IMR-90 (cell line): ENCODE measurements at regions not wholly inside any gene's neighbourhood (a gene's known extent, or its start where the extent isn't known, plus 50 kb on each side); places are given as distances from the start of the nearest gene placed in this dataset.

Source experiments
- ATAC-seq: fragments of 200-7000 bp; cut with Tn5 transposase; 2 replicates; pipeline ENCODE4 v1.9.1; 2020; ENCODE audit warnings: low read depth, mild to moderate bottlenecking, moderate library complexity
- BruUV-seq: library from RNA; stranded (reverse); fragments of 400-500 nt; replicated peaks from 2 replicates; lab custom pipeline; 2021; lab: Mats Ljungman, UMichigan
- CTCF ChIA-PET: fragments of 300-600 bp; formaldehyde crosslinking; extraction: SDS; loops from one replicate; lab custom pipeline; 2021; ENCODE audit warnings: antibody characterized with exemption; lab: Yijun Ruan, JAX
- POLR2A ChIA-PET: fragments of 300-600 bp; sonication (Branson Sonifier 250); formaldehyde crosslinking; loops from one replicate; lab custom pipeline; 2022; ENCODE audit warnings: antibody characterized with exemption; ENCODE audit not compliant: unreplicated experiment; lab: Charles Lee
- DNase-seq: peaks from one replicate; pipeline ENCODE4 v3.0.0; 2013
- H2AFZ ChIP-seq: replicated peaks from 2 replicates; pipeline ENCODE3; 2013; ENCODE audit warnings: low read length, mild to moderate bottlenecking; ENCODE audit not compliant: poor library complexity
- H2AK5ac ChIP-seq: 2 replicates; pipeline ENCODE4 v1.6.1; 2013; ENCODE audit warnings: low read depth, low read length, inconsistent platforms
- H2AK9ac ChIP-seq: replicated peaks from 2 replicates; pipeline ENCODE3; 2013; ENCODE audit warnings: mild to moderate bottlenecking, low read depth, low read length, moderate library complexity; ENCODE audit not compliant: poor library complexity
- H2BK120ac ChIP-seq: 2 replicates; pipeline ENCODE4 v1.6.1; 2013; ENCODE audit warnings: low read depth, low read length, inconsistent platforms
- H2BK15ac ChIP-seq: 3 replicates; pipeline ENCODE4 v1.6.1; 2013; ENCODE audit warnings: low read depth, low read length, inconsistent platforms
- H2BK20ac ChIP-seq: 2 replicates; pipeline ENCODE4 v1.6.1; 2013; ENCODE audit warnings: low read depth, mild to moderate bottlenecking, inconsistent platforms, low read length, moderate library complexity
- H2BK5ac ChIP-seq: 2 replicates; pipeline ENCODE4 v1.6.1; 2013; ENCODE audit warnings: mild to moderate bottlenecking, low read depth, low read length, inconsistent platforms; ENCODE audit not compliant: poor library complexity, severe bottlenecking
- H3K14ac ChIP-seq: replicated peaks from 2 replicates; pipeline ENCODE4 v1.6.1; 2013; ENCODE audit warnings: low read depth, low read length, inconsistent platforms
- H3K18ac ChIP-seq: 2 replicates; pipeline ENCODE4 v1.6.1; 2013; ENCODE audit warnings: low read depth, low read length, control low read depth
- H3K23ac ChIP-seq: 2 replicates; pipeline ENCODE4 v1.6.1; 2013; ENCODE audit warnings: low read depth, low read length, inconsistent platforms
- H3K27ac ChIP-seq: 2 replicates; pipeline ENCODE4 v1.5.1; 2013; ENCODE audit warnings: mild to moderate bottlenecking, control low read depth, low read length; ENCODE audit not compliant: insufficient read depth
- H3K27me3 ChIP-seq: 2 replicates; pipeline ENCODE4 v1.6.1; 2013; ENCODE audit warnings: low read length; ENCODE audit not compliant: control insufficient read depth, insufficient read depth
- H3K36me3 ChIP-seq: 2 replicates; pipeline ENCODE4 v1.6.1; 2013; ENCODE audit warnings: low read length, mixed read lengths; ENCODE audit not compliant: control insufficient read depth, insufficient read depth
- H3K4ac ChIP-seq: 2 replicates; pipeline ENCODE4 v1.6.1; 2013; ENCODE audit warnings: low read depth, low read length, inconsistent platforms
- H3K4me1 ChIP-seq: 2 replicates; pipeline ENCODE4 v1.6.1; 2013; ENCODE audit warnings: low read length, mixed read lengths; ENCODE audit not compliant: control insufficient read depth, insufficient read depth
- H3K4me2 ChIP-seq: 2 replicates; pipeline ENCODE4 v1.6.1; 2013; ENCODE audit warnings: low read depth, mild to moderate bottlenecking, control low read depth, low read length, moderate library complexity
- H3K4me3 ChIP-seq: 2 replicates; pipeline ENCODE4 v1.5.1; 2013; ENCODE audit warnings: low read depth, mild to moderate bottlenecking, control low read depth, low read length, moderate library complexity; ENCODE audit not compliant: insufficient read depth
- H3K56ac ChIP-seq: 2 replicates; pipeline ENCODE4 v1.6.1; 2013; ENCODE audit warnings: low read length, inconsistent platforms; ENCODE audit not compliant: insufficient read depth; ENCODE audit errors: extremely low read depth
- H3K79me1 ChIP-seq, 2 experiments: 2 replicates each; pipeline ENCODE4 v1.6.1; 2013; ENCODE audit warnings: low read length in 2 of 2, inconsistent platforms in 1 of 2, low read depth in 1 of 2
- H3K9ac ChIP-seq: 2 replicates; pipeline ENCODE4 v1.6.1; 2013; ENCODE audit warnings: low read depth, low read length, control low read depth
- H3K9me1 ChIP-seq: 2 replicates; pipeline ENCODE4 v1.6.1; 2013; ENCODE audit warnings: low read length, inconsistent platforms; ENCODE audit not compliant: insufficient read depth
- H3K9me3 ChIP-seq: 2 replicates; pipeline ENCODE4 v1.6.1; 2013; ENCODE audit warnings: low read length; ENCODE audit not compliant: control insufficient read depth, insufficient read depth
- H4K20me1 ChIP-seq: 2 replicates; pipeline ENCODE4 v1.6.1; 2013; ENCODE audit warnings: low read length, inconsistent platforms; ENCODE audit not compliant: insufficient read depth
- H4K5ac ChIP-seq: 2 replicates; pipeline ENCODE4 v1.6.1; 2013; ENCODE audit warnings: mild to moderate bottlenecking, low read depth, low read length, control low read depth
- H4K8ac ChIP-seq, 2 experiments: 2 replicates each; pipeline ENCODE4 v1.6.1; 2013; ENCODE audit warnings: low read depth in 2 of 2, low read length in 2 of 2, control low read depth in 1 of 2, inconsistent platforms in 1 of 2
- H4K91ac ChIP-seq: 2 replicates; pipeline ENCODE4 v1.6.1; 2013; ENCODE audit warnings: low read depth, low read length, inconsistent platforms; ENCODE audit not compliant: insufficient read depth
- CEBPB ChIP-seq: IDR thresholded peaks from 2 replicates; pipeline ENCODE4 v1.6.1; 2012; ENCODE audit warnings: low read depth, low read length, improper control_type of control experiment
- ELK1 ChIP-seq: fragments of 150-350 bp; IDR thresholded peaks from 2 replicates; pipeline ENCODE4 v1.6.1; 2016; ENCODE audit warnings: low read depth, mild to moderate bottlenecking, low read length, moderate library complexity, borderline replicate concordance
- MAFK ChIP-seq: IDR thresholded peaks from 2 replicates; pipeline ENCODE4 v1.6.1; 2012; ENCODE audit warnings: low read depth, low read length, improper control_type of control experiment
- WGBS, 2 experiments: methylation state at CpG; one replicate each; pipeline versions ENCODE4 v1.1.5 to v1.1.7; 2013; ENCODE audit warnings: missing lambda C conversion rate in 2 of 2; ENCODE audit not compliant: insufficient read length in 1 of 2; ENCODE audit errors: extremely low coverage in 2 of 2; 5-methylcytosine and 5-hydroxymethylcytosine counted together
- dilution Hi-C: fragments of 300-500 bp; cut with HindIII; formaldehyde crosslinking; loops from one replicate; pipeline ENCODE4 v1.14.3; 2018; ENCODE audit warnings: low sequenced_read_pairs; ENCODE audit not compliant: unreplicated experiment
- in situ Hi-C: fragments of 300-500 bp; cut with MboI; formaldehyde crosslinking; loops from 3 replicates; pipeline ENCODE4 v1.14.3; 2019; ENCODE audit warnings: low sequenced_read_pairs, inconsistent platforms, mixed read lengths
- intact Hi-C: fragments of 100-400 bp; cut with micrococcal nuclease; formaldehyde crosslinking; loops from 2 replicates; pipeline ENCODE4 v1.10.0; 2022

DNA sequence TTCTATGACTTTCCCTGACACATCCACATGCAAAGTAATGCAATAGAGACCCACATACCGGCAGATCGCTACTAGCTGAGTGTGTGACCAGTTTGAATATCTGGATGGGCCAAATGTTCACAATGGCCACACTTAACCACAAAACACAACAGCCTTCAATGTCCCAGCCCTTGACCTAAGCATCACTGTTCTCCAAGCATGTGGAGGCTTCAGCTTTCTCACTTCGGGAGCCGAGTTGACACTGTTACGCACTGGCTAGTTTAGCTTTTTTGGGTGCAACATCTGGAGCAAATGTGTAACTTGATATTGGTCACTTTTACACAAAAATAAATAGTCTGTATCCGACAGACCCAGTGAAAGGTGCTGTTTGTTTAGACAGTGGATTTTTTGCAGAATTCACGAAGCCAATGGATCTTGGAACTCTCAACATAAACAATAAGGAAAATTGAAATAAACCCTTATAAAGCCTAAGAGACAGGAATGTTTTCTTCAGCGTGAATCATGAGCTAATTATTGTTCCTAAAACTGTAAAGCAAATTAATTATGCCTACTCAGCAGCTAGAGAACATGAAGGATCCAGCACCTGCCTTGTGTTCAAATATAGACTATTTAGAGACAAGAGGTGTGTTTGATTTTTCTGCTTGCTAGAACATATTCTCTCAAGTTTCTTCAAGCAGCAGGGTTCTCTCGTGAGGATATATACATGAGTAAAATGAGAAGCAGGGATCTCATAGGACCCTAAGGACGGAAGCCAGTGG lies 117.6 kb upstream of the JCAD start:
- H3K56ac ChIP-seq: no peak overlapping the region
- peak overlapping the region; percentile 55; the same call in 1 of the 2 replicates for H3K23ac ChIP-seq
- H2BK20ac ChIP-seq: peak overlapping the region; percentile 78
- no peaks in the 10 kb centered on the region for H3K9me3 ChIP-seq
- H4K20me1 ChIP-seq: peaks cover 5% of the 10 kb centered on the region; the same call in 1 of the 2 replicates
- peaks cover 16% of the 10 kb centered on the region for H3K9me1 ChIP-seq
- H4K5ac ChIP-seq: peak overlapping the region; percentile 93
- intact Hi-C loops: loop anchor here (1.0 kb wide), 1 partner anchor 121 kb away; no protein-coding TSS in a partner anchor
- H3K4me2 ChIP-seq: peak overlapping the region; percentile 70
- no peak overlapping the region for H2AK9ac ChIP-seq
- peak overlapping the region; percentile 87; the same call in 1 of the 3 replicates for H2BK15ac ChIP-seq
- H3K79me1 ChIP-seq: peaks cover 0 to 3% of the 10 kb centered on the region in 2 experiments; a peak in 1 of 4 replicates
- CTCF ChIA-PET: interaction anchor here (0.6 kb wide), 1 partner anchor 10 kb away, joined by 9 read pairs; no protein-coding TSS in a partner anchor
- H3K27ac ChIP-seq: peak overlapping the region; percentile 89; the same call in 1 of the 2 replicates
- H3K27me3 ChIP-seq: no peaks in the 10 kb centered on the region
- peak overlapping the region; percentile 96 for H2AK5ac ChIP-seq
- no peak for TF ChIP-seq ELK1
- 0 out of 2 replicates have a peak, but pooled peaks have one; percentile 4 for TF ChIP-seq CEBPB
- TF ChIP-seq MAFK: peak; percentile 82
- DNase-seq (peak; percentile 50), ATAC-seq (peak; percentile 55)
- H3K14ac ChIP-seq: peak overlapping the region; percentile 54; the same call in 1 of the 2 replicates
- WGBS, 2 experiments: no CpG with 5 or more reads among the region's 10 CpGs
- peak overlapping the region; percentile 74 for H2BK5ac ChIP-seq
- dilution Hi-C loops: no loop called here
- in situ Hi-C loops: no loop called here
- H3K4ac ChIP-seq: peak overlapping the region; percentile 81
- H2AFZ ChIP-seq: no peak overlapping the region
- POLR2A ChIA-PET: no interaction called here
- H3K36me3 ChIP-seq: no peaks in the 10 kb centered on the region
- H3K4me1 ChIP-seq: peaks cover 21% of the 10 kb centered on the region
- H2BK120ac ChIP-seq: peak overlapping the region; percentile 93
- H3K9ac ChIP-seq: no peak overlapping the region
- BruUV-seq: no TSS peak
- H4K91ac ChIP-seq: peak overlapping the region; percentile 72
- no peak overlapping the region for H3K4me3 ChIP-seq
- H3K18ac ChIP-seq: peak overlapping the region; percentile 88
- peak overlapping the region in 1 of 2 experiments; percentile 62; a peak in 3 of 4 replicates for H4K8ac ChIP-seq
